Fibroblast of villous mesenchyme (primary cell): ENCODE measurements at regions not wholly inside any gene's neighbourhood (a gene's known extent, or its start where the extent isn't known, plus 50 kb on each side); places are given as distances from the start of the nearest gene placed in this dataset.

Source experiments
- DNase-seq: peaks from one replicate; pipeline ENCODE4 v3.0.0-alpha.2; 2010; ENCODE audit warnings: low read depth
- H3K4me3 ChIP-seq: 2 replicates; pipeline ENCODE4 v1.5.1; 2011; ENCODE audit warnings: low read depth, mild to moderate bottlenecking, low read length
- TF ChIP-seq, protein P1 (sequence below): IDR thresholded peaks from 2 replicates; pipeline ENCODE4 v1.5.1; 2012; ENCODE audit warnings: low read depth, mild to moderate bottlenecking, low read length; ENCODE audit not compliant: insufficient read depth

DNA sequence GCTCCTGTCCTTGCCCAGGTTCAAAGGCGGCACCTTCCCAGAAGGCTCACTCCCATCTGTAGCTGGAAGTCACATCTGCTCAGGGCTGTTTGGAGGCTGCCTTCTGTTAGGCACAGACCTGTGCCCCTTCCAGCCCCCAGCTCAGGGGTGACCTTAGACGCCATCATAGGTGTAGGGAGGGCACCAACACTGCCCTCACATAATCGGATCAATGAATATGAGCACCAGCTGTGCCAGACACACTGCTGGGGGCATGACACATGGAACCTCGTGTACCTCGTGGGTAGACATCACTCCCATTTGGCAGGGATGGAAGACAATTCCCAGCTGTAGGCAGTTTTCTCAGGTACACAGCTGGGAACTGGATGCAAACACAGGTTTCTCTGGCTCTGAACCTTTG, 220.7 kb upstream of the ASIC2 start:
- DNase-seq, result no peak
- H3K4me3 ChIP-seq, result no peak overlapping the region
- TF ChIP-seq, protein P1, sequence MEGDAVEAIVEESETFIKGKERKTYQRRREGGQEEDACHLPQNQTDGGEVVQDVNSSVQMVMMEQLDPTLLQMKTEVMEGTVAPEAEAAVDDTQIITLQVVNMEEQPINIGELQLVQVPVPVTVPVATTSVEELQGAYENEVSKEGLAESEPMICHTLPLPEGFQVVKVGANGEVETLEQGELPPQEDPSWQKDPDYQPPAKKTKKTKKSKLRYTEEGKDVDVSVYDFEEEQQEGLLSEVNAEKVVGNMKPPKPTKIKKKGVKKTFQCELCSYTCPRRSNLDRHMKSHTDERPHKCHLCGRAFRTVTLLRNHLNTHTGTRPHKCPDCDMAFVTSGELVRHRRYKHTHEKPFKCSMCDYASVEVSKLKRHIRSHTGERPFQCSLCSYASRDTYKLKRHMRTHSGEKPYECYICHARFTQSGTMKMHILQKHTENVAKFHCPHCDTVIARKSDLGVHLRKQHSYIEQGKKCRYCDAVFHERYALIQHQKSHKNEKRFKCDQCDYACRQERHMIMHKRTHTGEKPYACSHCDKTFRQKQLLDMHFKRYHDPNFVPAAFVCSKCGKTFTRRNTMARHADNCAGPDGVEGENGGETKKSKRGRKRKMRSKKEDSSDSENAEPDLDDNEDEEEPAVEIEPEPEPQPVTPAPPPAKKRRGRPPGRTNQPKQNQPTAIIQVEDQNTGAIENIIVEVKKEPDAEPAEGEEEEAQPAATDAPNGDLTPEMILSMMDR, result no peak

- no peak for DNase-seq
- TF ChIP-seq, protein P1, result no peak
Observed at GRCh38 chr17:33514369-33514768, 221.3 kb upstream of the ASIC2 start.

GRCh38 chr17:33515974-33516373, 222.9 kb upstream of the ASIC2 start:
- TF ChIP-seq, protein P1, result no peak

More at GRCh38 chr17:33514369-33514768, 221.3 kb upstream of the ASIC2 start:
- no peak overlapping the region for H3K4me3 ChIP-seq

GRCh38 chr17:33516645-33517044, 223.6 kb upstream of the ASIC2 start:
- no peak for DNase-seq
- no peak overlapping the region for H3K4me3 ChIP-seq
- TF ChIP-seq, protein P1, result no peak

More at GRCh38 chr17:33515974-33516373, 222.9 kb upstream of the ASIC2 start:
- H3K4me3 ChIP-seq, result no peak overlapping the region
- peak; percentile 64 for DNase-seq

DNA sequence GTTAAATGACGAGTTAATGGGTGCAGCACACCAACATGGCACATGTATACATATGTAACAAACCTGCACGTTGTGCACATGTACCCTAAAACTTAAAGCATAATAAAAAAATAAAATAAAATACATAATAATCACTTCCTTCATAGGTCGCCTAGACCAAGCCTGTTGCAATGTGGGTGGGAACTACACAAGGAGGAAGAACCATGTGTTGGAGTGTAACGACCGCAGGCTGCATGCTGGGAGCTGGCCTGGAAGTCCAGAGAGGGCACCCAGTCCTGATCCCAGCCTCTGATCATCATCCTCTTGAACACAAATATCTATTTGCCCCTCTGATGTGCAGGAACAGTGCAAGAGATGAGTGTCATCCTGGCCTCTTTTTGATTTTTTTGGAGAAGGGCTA, 224.7 kb upstream of the ASIC2 start:
- no peak for DNase-seq
- TF ChIP-seq, protein P1, result no peak
- H3K4me3 ChIP-seq, result no peak overlapping the region

- H3K4me3 ChIP-seq, result no peak overlapping the region
- TF ChIP-seq, protein P1, result no peak
- no peak for DNase-seq
Observed at GRCh38 chr17:33519692-33520091, 226.6 kb upstream of the ASIC2 start.

GRCh38 chr17:33520426-33521330, 227.6 kb upstream of the ASIC2 start:
- DNase-seq, result peak; percentile 36

More at GRCh38 chr17:33520426-33521330, 227.6 kb upstream of the ASIC2 start:
- TF ChIP-seq, protein P1, result peak; percentile 84
- H3K4me3 ChIP-seq, result no peak overlapping the region
